ENCODE measurements at regions not wholly inside any gene's neighbourhood (a gene's known extent, or its start where the extent isn't known, plus 50 kb on each side); places are given as distances from the start of the nearest gene placed in this dataset.

DNA sequence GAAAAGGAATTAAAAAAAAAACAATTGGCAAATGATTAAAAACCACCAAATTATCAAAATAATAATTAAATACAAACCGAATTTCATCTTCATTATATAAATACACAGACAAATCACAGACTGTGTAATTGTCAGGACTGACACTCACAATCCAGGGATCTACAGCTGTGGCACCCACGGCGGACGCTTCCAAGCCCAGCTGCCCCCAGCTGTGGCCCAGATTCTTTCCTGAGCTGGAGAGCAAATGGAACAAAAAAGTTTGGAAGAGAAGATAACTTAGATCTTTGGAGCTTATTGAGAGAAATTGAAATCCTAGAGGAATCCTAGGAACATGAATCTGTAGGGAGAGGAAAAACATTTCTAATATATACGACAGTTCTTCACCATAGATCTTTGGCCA is 316.1 kb downstream of the OTUD1 start:
- TF ChIP-seq, protein P1, sequence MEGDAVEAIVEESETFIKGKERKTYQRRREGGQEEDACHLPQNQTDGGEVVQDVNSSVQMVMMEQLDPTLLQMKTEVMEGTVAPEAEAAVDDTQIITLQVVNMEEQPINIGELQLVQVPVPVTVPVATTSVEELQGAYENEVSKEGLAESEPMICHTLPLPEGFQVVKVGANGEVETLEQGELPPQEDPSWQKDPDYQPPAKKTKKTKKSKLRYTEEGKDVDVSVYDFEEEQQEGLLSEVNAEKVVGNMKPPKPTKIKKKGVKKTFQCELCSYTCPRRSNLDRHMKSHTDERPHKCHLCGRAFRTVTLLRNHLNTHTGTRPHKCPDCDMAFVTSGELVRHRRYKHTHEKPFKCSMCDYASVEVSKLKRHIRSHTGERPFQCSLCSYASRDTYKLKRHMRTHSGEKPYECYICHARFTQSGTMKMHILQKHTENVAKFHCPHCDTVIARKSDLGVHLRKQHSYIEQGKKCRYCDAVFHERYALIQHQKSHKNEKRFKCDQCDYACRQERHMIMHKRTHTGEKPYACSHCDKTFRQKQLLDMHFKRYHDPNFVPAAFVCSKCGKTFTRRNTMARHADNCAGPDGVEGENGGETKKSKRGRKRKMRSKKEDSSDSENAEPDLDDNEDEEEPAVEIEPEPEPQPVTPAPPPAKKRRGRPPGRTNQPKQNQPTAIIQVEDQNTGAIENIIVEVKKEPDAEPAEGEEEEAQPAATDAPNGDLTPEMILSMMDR (IDR thresholded peaks at IDR 0.05 in 4 of 5, conservative IDR thresholded peaks at IDR 0.05 in 1 of 5), result no peak
- TF ChIP-seq POLR2A (IDR thresholded peaks at IDR 0.05), result no peak

All from gastrocnemius medialis (tissue), 4 donors.